ENCODE measurements at regions not wholly inside any gene's neighbourhood (a gene's known extent, or its start where the extent isn't known, plus 50 kb on each side); places are given as distances from the start of the nearest gene placed in this dataset.

GRCh38 chr4:41883988-41884734 is 51.1 kb upstream of the TMEM33 start:
- DNase-seq: no peak

DNA sequence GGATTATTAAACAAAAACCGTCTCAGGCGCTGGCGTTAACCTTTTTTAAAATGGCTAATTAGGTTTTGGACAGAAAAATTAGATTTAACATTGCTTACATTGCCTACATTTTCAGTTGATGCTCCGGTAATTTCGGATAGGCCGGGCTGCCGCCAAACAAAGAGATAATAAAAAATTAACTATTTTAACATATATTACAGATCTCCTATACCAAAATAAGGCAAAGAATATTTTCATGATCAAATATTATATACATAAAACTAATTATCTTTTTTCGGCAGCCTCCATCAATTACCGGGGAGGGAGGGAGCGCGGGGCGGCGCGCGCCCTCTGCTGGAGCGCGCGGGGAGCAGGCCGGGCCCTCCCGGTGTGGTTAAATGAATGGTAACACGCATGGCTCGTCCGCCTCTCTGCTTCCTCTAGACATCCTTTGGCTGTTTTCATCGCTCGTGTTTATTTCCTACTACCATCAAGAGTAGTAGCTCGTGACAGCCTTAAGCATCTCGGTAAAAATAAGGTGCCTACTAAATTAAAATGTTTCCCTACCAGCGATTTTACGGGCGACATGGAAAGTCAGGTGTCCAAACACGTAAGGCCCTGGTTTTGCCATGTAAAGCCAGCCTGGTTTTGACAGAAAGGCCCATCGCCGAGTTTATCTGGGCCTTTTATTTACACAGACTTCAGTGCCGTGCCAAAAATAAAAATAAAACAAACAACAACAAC is 52.4 kb upstream of the TMEM33 start:
- no peak for DNase-seq

GRCh38 chr4:41881981-41882624 is 53.1 kb upstream of the TMEM33 start:
- DNase-seq: no peak

DNA sequence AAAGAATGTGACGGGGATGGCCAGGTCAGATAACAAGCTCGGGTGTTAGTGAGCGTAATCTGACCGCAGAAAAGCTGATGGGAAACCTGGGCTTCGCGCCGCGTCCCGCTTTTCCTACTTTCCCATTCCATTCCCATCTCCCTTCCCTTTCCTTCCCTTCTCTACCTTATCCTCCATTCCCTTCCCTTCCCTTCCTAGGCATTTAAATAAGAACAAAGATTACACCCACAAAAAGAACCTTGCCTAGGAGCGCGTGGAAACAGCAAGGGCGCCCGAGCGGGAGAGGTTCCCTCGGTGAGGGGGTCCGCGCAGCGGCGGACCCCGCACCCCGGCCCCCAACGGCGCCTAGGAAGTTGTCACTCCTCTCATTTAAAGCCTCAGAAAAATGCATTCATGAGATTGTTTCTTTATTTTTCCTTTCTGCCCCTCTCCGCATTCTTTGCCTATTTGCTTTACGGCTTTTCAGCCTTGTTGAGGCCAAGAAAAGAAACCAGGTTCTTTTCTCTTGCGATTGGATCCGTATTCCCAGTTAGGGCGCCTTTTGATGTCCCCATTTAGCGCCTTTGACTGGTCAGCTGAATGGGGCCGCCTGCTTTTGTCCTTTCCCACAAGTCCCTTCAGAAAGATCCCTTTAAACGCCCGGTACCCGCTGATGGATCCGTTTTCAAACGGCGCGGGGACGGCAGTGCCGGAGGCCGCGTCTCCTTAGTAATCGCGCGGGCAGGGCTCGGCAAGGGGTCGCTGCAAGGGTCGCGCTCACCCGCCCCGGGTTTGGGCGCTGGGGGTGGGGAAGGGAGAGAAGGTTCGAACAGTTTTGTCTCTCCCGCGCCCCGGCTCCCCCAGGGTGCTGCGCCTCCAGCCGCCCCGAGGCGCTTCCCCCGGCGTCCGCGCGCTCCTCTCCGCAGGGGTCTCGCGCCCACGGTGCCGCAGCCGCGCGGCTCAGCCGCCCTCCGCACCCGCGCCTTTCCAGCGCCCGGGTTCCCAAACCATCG is 54.1 kb upstream of the TMEM33 start:
- DNase-seq: no peak

DNA sequence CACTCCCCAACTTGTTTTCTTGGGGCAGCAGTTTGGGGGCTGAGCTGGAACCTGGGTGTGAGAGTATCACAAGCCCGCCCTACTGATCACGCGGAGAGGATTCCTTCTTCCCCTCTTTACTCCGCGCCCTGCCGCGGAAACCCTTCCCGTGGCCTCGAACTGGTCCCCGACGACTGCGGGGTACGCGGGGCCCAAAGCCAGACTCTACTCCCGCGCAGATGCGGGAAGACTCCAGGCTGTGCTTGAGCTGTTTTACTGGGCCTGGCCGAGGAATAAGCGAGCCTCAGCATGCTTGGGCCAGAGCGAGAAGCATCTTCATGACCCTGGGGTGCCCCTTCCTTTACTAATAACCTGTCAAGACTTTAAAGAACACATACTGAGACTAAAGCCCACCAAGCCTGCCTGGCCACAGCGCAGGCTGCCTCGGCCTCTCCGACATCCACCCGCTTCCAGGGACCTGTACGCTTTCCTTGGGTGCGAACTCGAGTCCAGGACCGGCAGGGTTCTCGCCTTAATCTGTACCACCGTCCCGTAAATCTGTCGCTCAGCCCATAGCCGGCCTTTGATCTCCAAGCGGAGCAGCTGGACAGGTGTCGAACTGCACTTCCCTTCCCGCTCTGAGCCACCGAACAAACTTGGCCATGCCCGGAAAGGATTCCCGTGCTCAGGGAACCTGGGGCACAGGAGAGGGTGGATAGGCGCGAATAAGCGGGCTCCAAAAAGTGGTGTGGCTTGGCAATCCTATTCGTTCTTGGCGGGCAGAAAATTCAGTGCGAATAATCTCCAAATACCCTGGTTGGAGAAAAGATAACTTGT is 55.0 kb upstream of the TMEM33 start:
- DNase-seq: no peak

GRCh38 chr4:41879552-41879951 is 55.7 kb upstream of the TMEM33 start:
- no peak for DNase-seq

- DNase-seq: no peak
These were observed 56.2 kb upstream of the TMEM33 start for GRCh38 chr4:41878991-41879491.

GRCh38 chr4:41878170-41878969 is 56.9 kb upstream of the TMEM33 start:
- no peak for DNase-seq

GRCh38 chr4:41877020-41877796 is 58.0 kb upstream of the TMEM33 start:
- no peak for DNase-seq

GRCh38 chr4:41874873-41875272 is 60.4 kb upstream of the TMEM33 start:
- DNase-seq: no peak

GRCh38 chr4:41874398-41874797 is 60.8 kb upstream of the TMEM33 start:
- DNase-seq: no peak

- no peak for DNase-seq
These were observed 61.6 kb upstream of the TMEM33 start for GRCh38 chr4:41873380-41874295.

DNA sequence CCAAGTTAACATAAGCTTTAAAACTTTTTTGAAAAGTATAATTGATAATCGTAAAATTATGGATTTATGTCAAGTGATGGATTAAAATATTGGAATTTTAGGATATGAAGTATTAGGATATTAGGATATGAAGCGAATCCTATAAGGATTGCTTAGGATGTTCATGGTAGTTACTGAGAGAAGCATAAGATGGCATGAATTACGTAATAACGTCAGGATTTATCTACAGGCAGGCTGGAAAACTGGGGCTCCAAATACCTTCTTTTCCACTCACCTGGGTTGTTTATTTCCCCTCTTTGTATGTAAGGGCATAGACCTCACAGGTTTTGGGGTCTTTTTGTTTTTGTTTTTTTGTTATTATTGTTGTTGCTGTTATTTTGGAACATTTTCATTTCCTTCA is 65.2 kb upstream of the TMEM33 start:
- DNase-seq: no peak

DNA sequence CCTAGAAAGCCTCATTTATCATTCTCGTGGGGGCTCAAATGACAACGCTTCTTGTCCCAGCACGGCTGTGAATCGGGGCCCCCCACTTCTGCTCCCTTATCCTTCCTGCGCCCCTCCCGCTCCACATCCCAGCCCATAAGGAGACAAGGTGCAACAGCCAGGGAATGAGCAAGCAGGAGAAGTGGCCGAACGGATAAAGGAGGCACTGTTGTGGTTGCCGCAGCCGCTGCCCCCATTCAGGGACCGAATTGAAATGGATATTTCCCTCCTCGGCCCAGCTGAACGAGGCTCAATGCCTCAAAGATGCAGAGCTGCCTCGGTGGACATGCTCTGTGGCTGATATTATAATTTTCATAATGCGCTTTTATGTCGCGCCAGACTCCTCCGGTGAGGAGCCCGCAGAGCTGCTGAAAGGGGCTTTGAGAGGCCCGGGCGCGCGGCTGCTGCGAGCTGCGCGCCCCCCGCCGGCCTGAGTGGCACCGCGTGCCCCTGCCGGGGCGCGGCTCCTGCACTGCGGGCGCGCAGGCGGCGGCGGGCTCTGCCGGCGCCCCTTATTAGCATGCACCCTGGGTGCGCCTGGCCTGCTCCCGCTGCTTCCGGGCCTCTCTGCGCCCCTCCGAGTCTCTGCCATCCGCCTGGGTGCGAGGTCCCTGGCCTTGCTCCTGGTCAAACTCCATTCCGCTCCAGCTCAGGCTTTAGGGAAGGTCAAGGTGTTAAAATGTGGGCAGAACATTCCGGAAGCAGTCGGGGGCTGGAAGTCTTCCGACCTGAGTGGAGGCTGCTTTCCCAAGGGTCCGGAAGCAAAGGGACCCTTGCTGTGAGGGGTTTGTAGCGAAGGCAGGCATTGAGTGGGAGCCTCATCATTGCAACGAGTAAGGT is 68.2 kb upstream of the TMEM33 start:
- DNase-seq: no peak

GRCh38 chr4:41865981-41866798 is 69.0 kb upstream of the TMEM33 start:
- DNase-seq: no peak

- no peak for DNase-seq
These were observed 69.8 kb upstream of the TMEM33 start for GRCh38 chr4:41865306-41865980.

All from GF-D8 (cell line).